Esophagus muscularis mucosa (tissue), 4 donors: ENCODE measurements at regions not wholly inside any gene's neighbourhood (a gene's known extent, or its start where the extent isn't known, plus 50 kb on each side); places are given as distances from the start of the nearest gene placed in this dataset.
A peak's percentile ranks its signal among the peaks of the same experiment; 100 is the strongest.

Source experiments
- DNase-seq: peaks from one replicate; pipeline ENCODE4 v3.0.0-alpha.2; 2017; ENCODE audit errors: extremely low spot score
- H3K27ac ChIP-seq, 4 donors: fragments of 200-600 bp; sonication (generic); replicated peaks in 1 of 4; 1 replicate in 3 of 4; 2 replicates in 1 of 4; pipeline ENCODE4 v1.5.1; 2016 to 2019; ENCODE audit warnings: mild to moderate bottlenecking in 1 of 4
- H3K27me3 ChIP-seq, 4 donors: fragments of 200-600 bp; sonication (generic); one replicate each; pipeline versions ENCODE4 v1.5.1 to v1.6.0; 2016 to 2019
- H3K36me3 ChIP-seq, 4 donors: fragments of 200-600 bp; sonication (generic); one replicate each; pipeline ENCODE4 v1.5.1; 2016 to 2019
- H3K4me1 ChIP-seq, 4 donors: fragments of 200-600 bp; sonication (generic); one replicate each; pipeline ENCODE4 v1.5.1; 2016 to 2019
- H3K4me3 ChIP-seq, 4 donors: fragments of 200-600 bp; sonication (generic); 1 replicate in 2 of 4; 2 replicates in 2 of 4; pipeline ENCODE4 v1.5.1; 2016 to 2019; ENCODE audit warnings: mild to moderate bottlenecking in 4 of 4, moderate library complexity in 1 of 4
- H3K9me3 ChIP-seq, 4 donors: fragments of 200-600 bp; sonication (generic); 1 replicate in 3 of 4; 2 replicates in 1 of 4; pipeline ENCODE4 v1.5.1; 2016 to 2019
- EP300 ChIP-seq: sonication (generic); formaldehyde crosslinking; IDR thresholded peaks from one replicate; pipeline ENCODE4 v1.6.1; 2017; ENCODE audit warnings: antibody characterized with exemption
- POLR2A ChIP-seq: fragments of 450-650 bp; IDR thresholded peaks from one replicate; pipeline ENCODE4 v1.6.1; 2017; ENCODE audit warnings: antibody characterized with exemption, moderate library complexity, mild to moderate bottlenecking, low read depth
- POLR2AphosphoS5 ChIP-seq, 2 donors: sonication (generic); formaldehyde crosslinking; IDR thresholded peaks; one replicate each; pipeline ENCODE4 v1.6.1; 2017; ENCODE audit warnings: antibody characterized with exemption in 2 of 2
- WGBS: methylation state at CpG from one replicate; pipeline ENCODE4 v1.1.5; 2018; 5-methylcytosine and 5-hydroxymethylcytosine counted together
- intact Hi-C: fragments of 100-400 bp; cut with DNase I; formaldehyde crosslinking; loops from one replicate; pipeline ENCODE4 v1.15.1; 2023
- TF ChIP-seq, protein P1 (sequence below), 3 experiments: fragments of 200-600 bp in 2 of 3; fragments of 450-650 bp in 1 of 3; sonication (generic) in 2 of 3; IDR thresholded peaks; one replicate each; pipeline ENCODE4 v1.5.1; 2017 to 2019; ENCODE audit warnings: antibody characterized with exemption in 3 of 3, mild to moderate bottlenecking in 2 of 3, moderate library complexity in 1 of 3

DNA sequence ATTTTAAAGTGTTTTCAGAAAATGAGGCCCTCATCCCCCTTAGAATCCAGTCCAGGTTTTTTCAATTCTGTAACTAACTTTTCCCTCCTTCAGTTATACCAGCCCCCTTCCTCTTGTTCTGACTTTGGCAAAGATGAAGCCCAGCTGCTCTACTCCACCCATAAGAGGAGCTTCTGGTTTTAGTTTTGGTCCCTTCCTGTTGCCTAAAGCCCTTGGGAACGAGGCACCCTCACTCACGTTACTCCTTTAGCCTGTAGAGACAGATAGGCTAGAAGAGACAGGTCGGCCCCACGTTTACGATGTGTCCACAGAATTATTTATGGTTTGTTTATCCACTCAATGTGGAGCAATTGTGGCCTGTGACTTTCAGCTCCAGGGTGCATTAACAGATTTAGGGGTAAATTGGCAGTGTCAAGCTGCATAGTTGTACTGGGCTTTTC is 454.2 kb upstream of the TNP1 start:
- Histone ChIP-seq H3K36me3 (no peaks in the 10 kb centered on the region), H3K4me3 (no peak overlapping the region), H3K9me3 (peaks cover 0 to 6% (median 0%) of the 10 kb centered on the region in 4 donors), H3K27ac (no peak overlapping the region), H3K27me3 (no peaks in the 10 kb centered on the region), H3K4me1 (no peaks in the 10 kb centered on the region)
- TF ChIP-seq, protein P1, sequence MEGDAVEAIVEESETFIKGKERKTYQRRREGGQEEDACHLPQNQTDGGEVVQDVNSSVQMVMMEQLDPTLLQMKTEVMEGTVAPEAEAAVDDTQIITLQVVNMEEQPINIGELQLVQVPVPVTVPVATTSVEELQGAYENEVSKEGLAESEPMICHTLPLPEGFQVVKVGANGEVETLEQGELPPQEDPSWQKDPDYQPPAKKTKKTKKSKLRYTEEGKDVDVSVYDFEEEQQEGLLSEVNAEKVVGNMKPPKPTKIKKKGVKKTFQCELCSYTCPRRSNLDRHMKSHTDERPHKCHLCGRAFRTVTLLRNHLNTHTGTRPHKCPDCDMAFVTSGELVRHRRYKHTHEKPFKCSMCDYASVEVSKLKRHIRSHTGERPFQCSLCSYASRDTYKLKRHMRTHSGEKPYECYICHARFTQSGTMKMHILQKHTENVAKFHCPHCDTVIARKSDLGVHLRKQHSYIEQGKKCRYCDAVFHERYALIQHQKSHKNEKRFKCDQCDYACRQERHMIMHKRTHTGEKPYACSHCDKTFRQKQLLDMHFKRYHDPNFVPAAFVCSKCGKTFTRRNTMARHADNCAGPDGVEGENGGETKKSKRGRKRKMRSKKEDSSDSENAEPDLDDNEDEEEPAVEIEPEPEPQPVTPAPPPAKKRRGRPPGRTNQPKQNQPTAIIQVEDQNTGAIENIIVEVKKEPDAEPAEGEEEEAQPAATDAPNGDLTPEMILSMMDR (IDR thresholded peaks at IDR 0.05): no peak
- TF ChIP-seq POLR2A (no peak), EP300 (no peak), POLR2AphosphoS5 (IDR thresholded peaks at IDR 0.05) (no peak)
- intact Hi-C loops: no loop called here
- peak; percentile 24 for DNase-seq
- whole genome bisulfite sequencing: 75% methylated on average over 5 of the region's 5 CpGs

DNA sequence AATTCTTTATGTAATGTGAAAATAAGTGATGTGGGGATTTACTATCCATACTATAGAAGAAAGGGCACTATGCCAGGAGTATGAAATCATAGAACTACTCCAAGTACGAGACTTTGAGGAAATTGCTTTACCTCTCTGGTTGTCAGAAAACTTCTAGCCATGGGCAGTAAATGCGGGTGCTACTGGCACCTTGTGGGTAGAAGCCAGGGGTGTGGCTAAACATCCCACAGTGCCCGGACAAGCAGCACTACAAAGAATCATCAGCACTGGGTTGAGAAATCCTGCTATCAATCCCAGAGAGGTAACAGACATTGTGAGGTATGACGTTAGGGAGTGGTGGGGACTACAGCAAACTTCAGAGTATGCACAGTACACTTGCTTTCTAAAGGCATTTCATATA is 453.5 kb upstream of the TNP1 start:
- Histone ChIP-seq H3K4me1 (no peaks in the 10 kb centered on the region), H3K27me3 (no peaks in the 10 kb centered on the region), H3K36me3 (no peaks in the 10 kb centered on the region), H3K4me3 (no peak overlapping the region), H3K27ac (no peak overlapping the region), H3K9me3 (peaks cover 0 to 6% (median 0%) of the 10 kb centered on the region in 4 donors)
- intact Hi-C loops: no loop called here
- DNase-seq: peak; percentile 31
- TF ChIP-seq, protein P1 (IDR thresholded peaks at IDR 0.05): no peak
- TF ChIP-seq POLR2A: no peak
- no peak for TF ChIP-seq EP300
- TF ChIP-seq POLR2AphosphoS5 (IDR thresholded peaks at IDR 0.05): no peak
- WGBS: 95% methylated on average over 4 of the region's 4 CpGs

DNA sequence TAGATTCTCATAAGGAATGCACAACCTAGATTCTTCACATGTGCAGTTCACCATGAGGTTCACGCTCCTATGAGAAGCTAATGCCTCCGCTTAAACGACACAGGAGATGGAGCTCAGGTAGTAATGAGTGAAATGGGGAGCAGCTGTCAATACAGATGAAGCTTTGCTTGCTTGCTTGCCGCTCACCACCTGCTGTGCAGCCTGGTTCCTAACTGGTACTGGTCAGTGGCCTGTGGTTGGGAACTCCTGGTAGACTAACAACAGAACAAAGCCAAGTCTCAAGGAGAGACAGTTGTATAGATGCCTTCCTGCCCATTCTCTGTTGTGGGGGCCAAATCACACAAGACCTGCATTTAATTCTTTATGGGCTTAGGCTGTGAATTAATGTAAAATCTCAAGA is 449.2 kb upstream of the TNP1 start:
- intact Hi-C loops: no loop called here
- H3K36me3 ChIP-seq: no peaks in the 10 kb centered on the region
- H3K4me1 ChIP-seq: no peaks in the 10 kb centered on the region
- no peak overlapping the region for H3K4me3 ChIP-seq
- TF ChIP-seq POLR2A (no peak), EP300 (no peak), POLR2AphosphoS5 (IDR thresholded peaks at IDR 0.05) (no peak)
- TF ChIP-seq, protein P1 (IDR thresholded peaks at IDR 0.05): no peak
- peak; percentile 72 for DNase-seq
- WGBS: 90% methylated on average over 4 of the region's 4 CpGs
- H3K27ac ChIP-seq: no peak overlapping the region
- no peaks in the 10 kb centered on the region for H3K9me3 ChIP-seq
- no peaks in the 10 kb centered on the region for H3K27me3 ChIP-seq

DNA sequence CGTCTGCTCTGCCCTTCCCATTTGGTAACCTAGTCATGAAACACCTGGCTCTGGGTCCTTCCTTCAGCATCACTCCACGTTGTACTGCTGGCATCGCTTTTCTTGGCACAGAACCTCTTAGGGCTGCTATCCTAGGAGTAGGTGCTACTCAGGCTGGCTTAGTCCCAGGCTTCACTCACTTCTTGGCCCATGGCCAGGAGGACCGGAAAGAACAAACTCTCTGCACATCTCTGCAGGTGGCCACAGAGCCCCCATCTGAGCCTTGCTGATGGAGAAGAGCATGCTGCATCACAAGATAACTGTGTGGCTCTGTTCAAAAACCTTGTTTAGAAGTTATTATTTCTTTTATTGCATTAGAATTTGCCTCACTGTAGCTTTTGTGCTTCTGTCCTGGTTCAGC is 447.2 kb upstream of the TNP1 start:
- TF ChIP-seq POLR2AphosphoS5 (IDR thresholded peaks at IDR 0.05): no peak
- no peak for TF ChIP-seq POLR2A
- TF ChIP-seq EP300: no peak
- TF ChIP-seq, protein P1 (IDR thresholded peaks at IDR 0.05): no peak
- Histone ChIP-seq H3K27ac (no peak overlapping the region), H3K4me1 (no peaks in the 10 kb centered on the region), H3K27me3 (no peaks in the 10 kb centered on the region), H3K36me3 (no peaks in the 10 kb centered on the region), H3K4me3 (no peak overlapping the region), H3K9me3 (no peaks in the 10 kb centered on the region)
- 63% methylated on average over 4 of the region's 4 CpGs for WGBS
- intact Hi-C loops: no loop called here
- no peak for DNase-seq

DNA sequence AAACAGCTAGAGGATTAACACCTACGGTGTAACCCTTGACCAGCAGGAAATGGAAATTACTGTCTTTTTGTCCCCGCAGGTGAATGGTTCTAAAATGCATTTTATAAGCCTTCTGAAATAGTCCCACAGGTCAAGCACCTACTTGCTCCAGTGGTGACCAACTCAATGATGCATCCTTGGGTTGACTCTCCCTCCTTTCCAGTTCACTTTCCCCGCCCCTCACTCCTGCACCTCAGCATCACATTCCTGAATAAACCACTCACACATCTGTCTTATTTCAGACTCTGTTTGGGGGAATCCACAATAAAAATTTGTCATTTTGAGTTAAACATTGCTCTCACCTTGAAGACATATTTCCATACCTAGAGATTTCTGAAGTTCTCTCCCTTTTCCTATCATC is 446.0 kb upstream of the TNP1 start:
- no peaks in the 10 kb centered on the region for H3K36me3 ChIP-seq
- TF ChIP-seq POLR2AphosphoS5 (IDR thresholded peaks at IDR 0.05) (no peak), POLR2A (no peak), EP300 (no peak)
- TF ChIP-seq, protein P1 (IDR thresholded peaks at IDR 0.05): no peak
- no peaks in the 10 kb centered on the region for H3K27me3 ChIP-seq
- no peaks in the 10 kb centered on the region for H3K9me3 ChIP-seq
- H3K4me3 ChIP-seq: no peak overlapping the region
- H3K4me1 ChIP-seq: peaks cover 0 to 9% (median 6%) of the 10 kb centered on the region in 4 donors
- WGBS: 93% methylated on average over 3 of the region's 3 CpGs
- no peak for DNase-seq
- no peak overlapping the region for H3K27ac ChIP-seq
- intact Hi-C loops: no loop called here
